HEK293 (cell line): ENCODE measurements at regions not wholly inside any gene's neighbourhood (a gene's known extent, or its start where the extent isn't known, plus 50 kb on each side); places are given as distances from the start of the nearest gene placed in this dataset.
"Not testable (repeated sequence)": the region's sequence is repeated elsewhere in the genome, so short reads cannot be mapped to it uniquely, and the experiment has no call there.

Source experiments
- CTCF ChIA-PET: fragments of 350-600 bp; formaldehyde crosslinking; extraction: SDS; loops from one replicate; lab custom pipeline; 2021; ENCODE audit warnings: antibody characterized with exemption; lab: Yijun Ruan, JAX
- POLR2A ChIA-PET: fragments of 300-600 bp; formaldehyde crosslinking; extraction: SDS; loops from one replicate; lab custom pipeline; 2020; ENCODE audit warnings: antibody characterized with exemption, inconsistent platforms; lab: Yijun Ruan, JAX
- H3K27ac ChIP-seq: fragments of 200-500 bp; sonication (Bioruptor generic); 2 replicates; pipeline ENCODE4 v1.5.1; 2014; ENCODE audit warnings: low read depth, low read length, control low read depth, inconsistent platforms; ENCODE audit errors: extremely low read depth
- H3K36me3 ChIP-seq, 2 experiments: fragments of 200-500 bp in 1 of 2; sonication (Bioruptor generic) in 1 of 2; 1 replicate in 1 of 2; 2 replicates in 1 of 2; pipeline ENCODE4 v1.5.1; 2014 to 2017; ENCODE audit warnings: inconsistent platforms in 2 of 2, low read length in 2 of 2; ENCODE audit not compliant: control insufficient read depth in 2 of 2, insufficient read depth in 1 of 2
- H3K4me1 ChIP-seq: fragments of 200-500 bp; sonication (Bioruptor generic); 2 replicates; pipeline ENCODE4 v1.5.1; 2014; ENCODE audit warnings: mild to moderate bottlenecking, low read length, inconsistent platforms; ENCODE audit not compliant: control insufficient read depth, insufficient read depth
- H3K4me3 ChIP-seq: 2 replicates; pipeline ENCODE4 v1.5.1; 2011; ENCODE audit warnings: low read depth, mild to moderate bottlenecking, control low read depth, low read length, moderate library complexity
- H3K9me3 ChIP-seq: fragments of 200-500 bp; sonication (Bioruptor generic); 2 replicates; pipeline ENCODE4 v1.5.1; 2014; ENCODE audit warnings: low read depth, low read length, inconsistent platforms; ENCODE audit not compliant: control insufficient read depth, insufficient read depth
- ATF2 ChIP-seq: fragments of 450-650 bp; formaldehyde crosslinking; IDR thresholded peaks from 2 replicates; pipeline ENCODE4 v1.5.1; 2016; ENCODE audit warnings: missing biosample characterization, missing genetic modification characterization, low read depth
- FEZF1 ChIP-seq: fragments of 450-650 bp; formaldehyde crosslinking; IDR thresholded peaks from 2 replicates; pipeline ENCODE4 v1.5.1; 2016; ENCODE audit warnings: missing biosample characterization, missing genetic modification characterization
- GLIS1 ChIP-seq: fragments of 450-650 bp; formaldehyde crosslinking; IDR thresholded peaks from 2 replicates; pipeline ENCODE4 v1.5.1; 2016; ENCODE audit warnings: missing biosample characterization, missing genetic modification characterization
- HOXD13 ChIP-seq: sonication (generic); formaldehyde crosslinking; IDR thresholded peaks from 2 replicates; pipeline ENCODE4 v1.8.0; 2022; ENCODE audit warnings: missing genetic modification reagents, borderline replicate concordance
- SP3 ChIP-seq: fragments of 450-650 bp; formaldehyde crosslinking; IDR thresholded peaks from 2 replicates; pipeline ENCODE4 v1.5.1; 2016; ENCODE audit warnings: missing biosample characterization, missing genetic modification characterization
- WT1 ChIP-seq: fragments of 450-650 bp; formaldehyde crosslinking; IDR thresholded peaks from 2 replicates; pipeline ENCODE4 v1.5.1; 2016; ENCODE audit warnings: missing biosample characterization, missing genetic modification characterization
- ZBTB21 ChIP-seq: fragments of 450-650 bp; formaldehyde crosslinking; IDR thresholded peaks from 2 replicates; pipeline ENCODE4 v1.5.1; 2017; ENCODE audit warnings: missing biosample characterization, missing genetic modification characterization
- ZEB2 ChIP-seq: fragments of 450-650 bp; formaldehyde crosslinking; IDR thresholded peaks from 2 replicates; pipeline ENCODE4 v1.5.1; 2016; ENCODE audit warnings: missing biosample characterization, missing genetic modification characterization
- ZFHX2 ChIP-seq: fragments of 450-650 bp; formaldehyde crosslinking; conservative IDR thresholded peaks from 2 replicates; pipeline ENCODE4 v1.5.1; 2016; ENCODE audit warnings: missing biosample characterization, missing genetic modification characterization
- ZNF121 ChIP-seq: fragments of 450-650 bp; formaldehyde crosslinking; IDR thresholded peaks from 2 replicates; pipeline ENCODE4 v1.5.1; 2016; ENCODE audit warnings: missing biosample characterization, missing genetic modification characterization
- ZNF148 ChIP-seq: fragments of 450-650 bp; formaldehyde crosslinking; IDR thresholded peaks from 2 replicates; pipeline ENCODE4 v1.5.0; 2017; ENCODE audit warnings: missing biosample characterization, missing genetic modification characterization, borderline replicate concordance
- ZNF174 ChIP-seq: fragments of 450-650 bp; formaldehyde crosslinking; IDR thresholded peaks from 2 replicates; pipeline ENCODE4 v1.5.0; 2017; ENCODE audit warnings: missing biosample characterization, mild to moderate bottlenecking, missing genetic modification characterization
- ZNF362 ChIP-seq: fragments of 450-650 bp; formaldehyde crosslinking; IDR thresholded peaks from 2 replicates; pipeline ENCODE4 v1.5.1; 2016; ENCODE audit warnings: missing biosample characterization, missing genetic modification characterization
- ZNF366 ChIP-seq: fragments of 450-650 bp; formaldehyde crosslinking; conservative IDR thresholded peaks from 2 replicates; pipeline ENCODE4 v1.5.1; 2016; ENCODE audit warnings: missing biosample characterization, missing genetic modification characterization
- ZNF404 ChIP-seq: fragments of 450-650 bp; formaldehyde crosslinking; IDR thresholded peaks from 2 replicates; pipeline ENCODE4 v1.5.1; 2017; ENCODE audit warnings: missing biosample characterization, missing genetic modification characterization
- ZNF658 ChIP-seq: fragments of 450-650 bp; formaldehyde crosslinking; IDR thresholded peaks from 2 replicates; pipeline ENCODE4; 2016; ENCODE audit warnings: missing biosample characterization, missing genetic modification characterization
- ZNF785 ChIP-seq: fragments of 450-650 bp; formaldehyde crosslinking; IDR thresholded peaks from 2 replicates; pipeline ENCODE4 v1.5.1; 2016; ENCODE audit warnings: missing biosample characterization, missing genetic modification characterization

GRCh38 chr17:27960183-27960849 is 67.2 kb upstream of the LYRM9 start (continued):
- TF ChIP-seq WT1 (tag by site-specific recombination): peak; percentile 61
- no peak for TF ChIP-seq ZNF362
- TF ChIP-seq ZNF174 (tag by site-specific recombination): no peak
- TF ChIP-seq FEZF1 (tag by site-specific recombination): peak; percentile 21; the same call in 1 of the 2 replicates
- no peak for TF ChIP-seq ZNF658
- no peak for TF ChIP-seq ZNF148 (tag by site-specific recombination)

- H3K27ac ChIP-seq, H3K4me1 ChIP-seq, H3K36me3 ChIP-seq, CTCF ChIA-PET, POLR2A ChIA-PET, H3K4me3 ChIP-seq, H3K9me3 ChIP-seq: not testable (repeated sequence)
- TF ChIP-seq ZNF121 (tag by site-specific recombination): peak; percentile 68
Observed at GRCh38 chr17:27962581-27962980, 69.4 kb upstream of the LYRM9 start.

- Histone ChIP-seq H3K4me3 (no peak overlapping the region), H3K27ac (no peak overlapping the region), H3K4me1 (peaks cover 3% of the 10 kb centered on the region; the same call in 1 of the 2 replicates), H3K36me3 (no peaks in the 10 kb centered on the region), H3K9me3 (no peaks in the 10 kb centered on the region)
- ChIA-PET CTCF (no interaction called here), POLR2A (no interaction called here)
- TF ChIP-seq ZNF404 (tag by site-specific recombination): no peak
- no peak for TF ChIP-seq SP3 (tag by site-specific recombination)
- no peak for TF ChIP-seq ZBTB21 (tag by site-specific recombination)
- no peak for TF ChIP-seq ZFHX2 (tag by site-specific recombination)
- peak; percentile 53; the same call in 1 of the 2 replicates for TF ChIP-seq ATF2 (tag by site-specific recombination)
- TF ChIP-seq GLIS1 (tag by site-specific recombination): peak; percentile 42
- TF ChIP-seq ZNF366: no peak
- no peak for TF ChIP-seq ZNF785 (tag by site-specific recombination)
- TF ChIP-seq ZEB2 (tag by site-specific recombination): no peak
- TF ChIP-seq HOXD13 (CRISPR knock-in tag): no peak
Observed at GRCh38 chr17:27965224-27965623, 72.1 kb upstream of the LYRM9 start.
